ENCODE measurements at regions not wholly inside any gene's neighbourhood (a gene's known extent, or its start where the extent isn't known, plus 50 kb on each side); places are given as distances from the start of the nearest gene placed in this dataset.

GRCh38 chr14:34266344-34266743 is 195.7 kb downstream of the SPTSSA start:
- TF ChIP-seq CTCF (optimal IDR thresholded peaks at IDR 0.05 in 1 of 3, IDR thresholded peaks at IDR 0.05 in 1 of 3, conservative IDR thresholded peaks at IDR 0.05 in 1 of 3; ENCODE audit: extremely low read depth in 1 of 3, insufficient read depth in 2 of 3, low read length in 3 of 3) = no peak
- TF ChIP-seq EZH2 (IDR thresholded peaks at IDR 0.05; ENCODE audit: low read length) = no peak

Data from keratinocyte (primary cell).